HepG2 (cell line): ENCODE measurements at regions not wholly inside any gene's neighbourhood (a gene's known extent, or its start where the extent isn't known, plus 50 kb on each side); places are given as distances from the start of the nearest gene placed in this dataset.

Source experiments
- PHF20 ChIP-seq: sonication (generic); formaldehyde crosslinking; IDR thresholded peaks from 2 replicates; pipeline ENCODE4 v1.5.0; 2020; ENCODE audit warnings: mild to moderate bottlenecking, missing genetic modification reagents
- RXRA ChIP-seq: sonication (generic); formaldehyde crosslinking; IDR thresholded peaks from 2 replicates; pipeline ENCODE4 v1.5.1; 2020; ENCODE audit warnings: missing genetic modification reagents
- SP2 ChIP-seq: sonication (generic); formaldehyde crosslinking; IDR thresholded peaks from 2 replicates; pipeline ENCODE4 v1.5.1; 2020; ENCODE audit warnings: mild to moderate bottlenecking, missing genetic modification reagents
- ZBTB7A ChIP-seq: sonication (generic); formaldehyde crosslinking; IDR thresholded peaks from 2 replicates; pipeline ENCODE4 v1.8.0; 2022; ENCODE audit warnings: mild to moderate bottlenecking, missing genetic modification reagents
- ZNF468 ChIP-seq: sonication (generic); formaldehyde crosslinking; IDR thresholded peaks from 2 replicates; pipeline ENCODE4 v1.8.0; 2022; ENCODE audit warnings: mild to moderate bottlenecking, moderate library complexity, missing genetic modification reagents
- TF ChIP-seq, protein P1 (sequence below), 2 experiments: IDR thresholded peaks; 2 replicates each; pipeline ENCODE4 v1.6.1; 2011 to 2012; ENCODE audit warnings: low read length in 2 of 2, borderline replicate concordance in 1 of 2, low read depth in 1 of 2, mild to moderate bottlenecking in 1 of 2, moderate library complexity in 1 of 2
- TF ChIP-seq, protein P2 (sequence below): sonication (generic); formaldehyde crosslinking; IDR thresholded peaks from 2 replicates; pipeline ENCODE4 v1.5.0; 2020; ENCODE audit warnings: mild to moderate bottlenecking, missing genetic modification reagents, moderate library complexity

DNA sequence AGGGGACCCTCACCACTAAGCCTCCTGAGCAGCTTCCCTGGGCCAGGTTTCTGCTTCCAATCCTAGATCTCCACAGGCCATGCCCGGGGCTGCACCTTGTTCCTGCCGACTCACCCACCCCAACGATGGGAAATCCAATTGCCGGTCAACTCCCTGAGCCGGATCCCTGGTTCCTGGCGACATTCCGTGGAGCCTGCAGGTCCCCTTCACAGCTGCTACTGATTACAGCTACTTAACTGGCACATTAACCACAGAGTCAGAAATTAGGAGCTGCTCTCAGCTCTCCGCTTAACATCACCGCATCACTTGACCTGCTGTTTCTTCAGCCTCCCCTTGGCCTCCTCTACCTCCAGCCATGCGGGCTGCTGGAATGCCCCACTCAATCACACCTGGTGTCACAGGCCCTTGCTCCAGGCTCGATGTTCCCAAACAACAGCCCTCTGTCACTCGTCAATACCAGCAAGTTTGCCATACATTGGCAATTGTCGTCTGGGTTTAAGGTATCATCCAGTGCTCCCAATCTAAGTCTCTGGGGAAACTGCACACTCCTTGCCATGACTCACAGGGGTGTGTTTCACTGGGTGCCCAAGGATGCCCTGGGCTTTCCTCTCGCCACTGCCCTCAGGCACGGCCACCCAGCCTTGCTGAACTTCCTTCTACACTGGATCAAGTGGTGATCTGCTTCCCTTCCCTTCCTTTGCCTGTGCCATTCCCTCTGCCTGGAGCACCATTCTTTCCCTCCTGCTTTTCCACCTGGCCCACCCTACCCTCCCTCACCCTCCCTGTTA lies 181.0 kb downstream of the MN1 start:
- no peak for TF ChIP-seq PHF20
- TF ChIP-seq ZBTB7A (CRISPR knock-in tag): no peak
- TF ChIP-seq RXRA (CRISPR knock-in tag): no peak
- TF ChIP-seq, protein P1, sequence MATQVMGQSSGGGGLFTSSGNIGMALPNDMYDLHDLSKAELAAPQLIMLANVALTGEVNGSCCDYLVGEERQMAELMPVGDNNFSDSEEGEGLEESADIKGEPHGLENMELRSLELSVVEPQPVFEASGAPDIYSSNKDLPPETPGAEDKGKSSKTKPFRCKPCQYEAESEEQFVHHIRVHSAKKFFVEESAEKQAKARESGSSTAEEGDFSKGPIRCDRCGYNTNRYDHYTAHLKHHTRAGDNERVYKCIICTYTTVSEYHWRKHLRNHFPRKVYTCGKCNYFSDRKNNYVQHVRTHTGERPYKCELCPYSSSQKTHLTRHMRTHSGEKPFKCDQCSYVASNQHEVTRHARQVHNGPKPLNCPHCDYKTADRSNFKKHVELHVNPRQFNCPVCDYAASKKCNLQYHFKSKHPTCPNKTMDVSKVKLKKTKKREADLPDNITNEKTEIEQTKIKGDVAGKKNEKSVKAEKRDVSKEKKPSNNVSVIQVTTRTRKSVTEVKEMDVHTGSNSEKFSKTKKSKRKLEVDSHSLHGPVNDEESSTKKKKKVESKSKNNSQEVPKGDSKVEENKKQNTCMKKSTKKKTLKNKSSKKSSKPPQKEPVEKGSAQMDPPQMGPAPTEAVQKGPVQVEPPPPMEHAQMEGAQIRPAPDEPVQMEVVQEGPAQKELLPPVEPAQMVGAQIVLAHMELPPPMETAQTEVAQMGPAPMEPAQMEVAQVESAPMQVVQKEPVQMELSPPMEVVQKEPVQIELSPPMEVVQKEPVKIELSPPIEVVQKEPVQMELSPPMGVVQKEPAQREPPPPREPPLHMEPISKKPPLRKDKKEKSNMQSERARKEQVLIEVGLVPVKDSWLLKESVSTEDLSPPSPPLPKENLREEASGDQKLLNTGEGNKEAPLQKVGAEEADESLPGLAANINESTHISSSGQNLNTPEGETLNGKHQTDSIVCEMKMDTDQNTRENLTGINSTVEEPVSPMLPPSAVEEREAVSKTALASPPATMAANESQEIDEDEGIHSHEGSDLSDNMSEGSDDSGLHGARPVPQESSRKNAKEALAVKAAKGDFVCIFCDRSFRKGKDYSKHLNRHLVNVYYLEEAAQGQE (IDR thresholded peaks at IDR 0.05; ENCODE audit: borderline replicate concordance in 1 of 2, low read depth in 1 of 2, low read length in 2 of 2): no peak
- TF ChIP-seq SP2 (CRISPR knock-in tag): no peak
- TF ChIP-seq, protein P2, sequence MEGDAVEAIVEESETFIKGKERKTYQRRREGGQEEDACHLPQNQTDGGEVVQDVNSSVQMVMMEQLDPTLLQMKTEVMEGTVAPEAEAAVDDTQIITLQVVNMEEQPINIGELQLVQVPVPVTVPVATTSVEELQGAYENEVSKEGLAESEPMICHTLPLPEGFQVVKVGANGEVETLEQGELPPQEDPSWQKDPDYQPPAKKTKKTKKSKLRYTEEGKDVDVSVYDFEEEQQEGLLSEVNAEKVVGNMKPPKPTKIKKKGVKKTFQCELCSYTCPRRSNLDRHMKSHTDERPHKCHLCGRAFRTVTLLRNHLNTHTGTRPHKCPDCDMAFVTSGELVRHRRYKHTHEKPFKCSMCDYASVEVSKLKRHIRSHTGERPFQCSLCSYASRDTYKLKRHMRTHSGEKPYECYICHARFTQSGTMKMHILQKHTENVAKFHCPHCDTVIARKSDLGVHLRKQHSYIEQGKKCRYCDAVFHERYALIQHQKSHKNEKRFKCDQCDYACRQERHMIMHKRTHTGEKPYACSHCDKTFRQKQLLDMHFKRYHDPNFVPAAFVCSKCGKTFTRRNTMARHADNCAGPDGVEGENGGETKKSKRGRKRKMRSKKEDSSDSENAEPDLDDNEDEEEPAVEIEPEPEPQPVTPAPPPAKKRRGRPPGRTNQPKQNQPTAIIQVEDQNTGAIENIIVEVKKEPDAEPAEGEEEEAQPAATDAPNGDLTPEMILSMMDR (CRISPR knock-in tag): no peak
- no peak for TF ChIP-seq ZNF468 (CRISPR knock-in tag)
